Mesothelial cell of epicardium (in vitro differentiated cells): ENCODE measurements at regions not wholly inside any gene's neighbourhood (a gene's known extent, or its start where the extent isn't known, plus 50 kb on each side); places are given as distances from the start of the nearest gene placed in this dataset.

Source experiments
- DNase-seq, 2 experiments: peaks; one replicate each; pipeline ENCODE4 v3.0.0; 2021; ENCODE audit warnings: low spot score in 2 of 2; ENCODE audit not compliant: unreplicated experiment in 2 of 2
- H3K27ac Mint-ChIP-seq: 2 replicates; pipeline ENCODE4 v1.8.0; 2021; ENCODE audit warnings: mixed read lengths
- H3K27me3 Mint-ChIP-seq: 2 replicates; pipeline ENCODE4 v1.8.0; 2021; ENCODE audit warnings: low read depth, mixed read lengths
- H3K36me3 Mint-ChIP-seq: 2 replicates; pipeline ENCODE4 v1.8.0; 2021; ENCODE audit warnings: mixed read lengths
- H3K4me1 Mint-ChIP-seq: 2 replicates; pipeline ENCODE4 v1.8.0; 2021; ENCODE audit warnings: mixed read lengths
- H3K4me3 Mint-ChIP-seq: 2 replicates; pipeline ENCODE4 v1.8.0; 2021; ENCODE audit warnings: mild to moderate bottlenecking, moderate library complexity, mixed read lengths
- H3K9me3 Mint-ChIP-seq: 2 replicates; pipeline ENCODE4 v1.8.0; 2021; ENCODE audit warnings: mixed read lengths
- TF ChIP-seq, protein P1 (sequence below): fragments of 200-600 bp; sonication (generic); IDR thresholded peaks from one replicate; pipeline ENCODE4 v1.5.0; 2021; ENCODE audit warnings: antibody characterized with exemption; ENCODE audit not compliant: unreplicated experiment

- no peak for DNase-seq
- H3K36me3 Mint-ChIP-seq = no peaks in the 10 kb centered on the region
- TF ChIP-seq, protein P1, sequence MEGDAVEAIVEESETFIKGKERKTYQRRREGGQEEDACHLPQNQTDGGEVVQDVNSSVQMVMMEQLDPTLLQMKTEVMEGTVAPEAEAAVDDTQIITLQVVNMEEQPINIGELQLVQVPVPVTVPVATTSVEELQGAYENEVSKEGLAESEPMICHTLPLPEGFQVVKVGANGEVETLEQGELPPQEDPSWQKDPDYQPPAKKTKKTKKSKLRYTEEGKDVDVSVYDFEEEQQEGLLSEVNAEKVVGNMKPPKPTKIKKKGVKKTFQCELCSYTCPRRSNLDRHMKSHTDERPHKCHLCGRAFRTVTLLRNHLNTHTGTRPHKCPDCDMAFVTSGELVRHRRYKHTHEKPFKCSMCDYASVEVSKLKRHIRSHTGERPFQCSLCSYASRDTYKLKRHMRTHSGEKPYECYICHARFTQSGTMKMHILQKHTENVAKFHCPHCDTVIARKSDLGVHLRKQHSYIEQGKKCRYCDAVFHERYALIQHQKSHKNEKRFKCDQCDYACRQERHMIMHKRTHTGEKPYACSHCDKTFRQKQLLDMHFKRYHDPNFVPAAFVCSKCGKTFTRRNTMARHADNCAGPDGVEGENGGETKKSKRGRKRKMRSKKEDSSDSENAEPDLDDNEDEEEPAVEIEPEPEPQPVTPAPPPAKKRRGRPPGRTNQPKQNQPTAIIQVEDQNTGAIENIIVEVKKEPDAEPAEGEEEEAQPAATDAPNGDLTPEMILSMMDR = no peak
- peaks cover 14% of the 10 kb centered on the region for H3K4me1 Mint-ChIP-seq
- H3K27me3 Mint-ChIP-seq = peaks cover 1% of the 10 kb centered on the region
- H3K27ac Mint-ChIP-seq = no peak overlapping the region
- H3K4me3 Mint-ChIP-seq = no peak overlapping the region
- peaks cover 12% of the 10 kb centered on the region for H3K9me3 Mint-ChIP-seq
Observed at GRCh38 chr4:53680168-53680567, 88.9 kb upstream of the LNX1 start.

DNA sequence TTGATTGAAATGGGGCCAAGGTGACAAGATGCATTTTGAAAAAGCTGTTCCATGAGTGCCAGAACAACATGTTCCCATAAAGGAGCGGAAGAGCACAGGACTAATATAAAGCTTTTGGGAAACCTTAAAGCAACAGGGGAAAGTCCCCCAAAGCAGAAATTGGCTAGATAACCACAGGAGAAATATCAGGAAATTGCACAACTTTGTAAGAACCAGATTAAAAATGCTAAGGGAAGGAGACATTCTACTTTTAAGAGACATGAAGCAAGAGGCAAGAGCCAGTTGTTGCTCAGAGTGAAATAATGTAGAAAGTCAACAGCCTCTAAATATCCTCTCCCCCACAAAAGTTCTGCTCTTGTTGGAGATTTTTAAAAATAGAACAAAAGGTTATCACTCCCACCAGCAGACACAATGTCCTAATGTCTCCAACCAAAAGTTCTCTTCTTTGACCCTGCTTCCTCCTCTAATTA is 85.2 kb upstream of the LNX1 start:
- Mint-ChIP-seq H3K4me1 (no peaks in the 10 kb centered on the region), H3K9me3 (peaks cover 12% of the 10 kb centered on the region), H3K4me3 (no peak overlapping the region), H3K27ac (no peak overlapping the region), H3K27me3 (peaks cover 1% of the 10 kb centered on the region), H3K36me3 (no peaks in the 10 kb centered on the region)
- no peak for DNase-seq
- TF ChIP-seq, protein P1 = no peak

DNA sequence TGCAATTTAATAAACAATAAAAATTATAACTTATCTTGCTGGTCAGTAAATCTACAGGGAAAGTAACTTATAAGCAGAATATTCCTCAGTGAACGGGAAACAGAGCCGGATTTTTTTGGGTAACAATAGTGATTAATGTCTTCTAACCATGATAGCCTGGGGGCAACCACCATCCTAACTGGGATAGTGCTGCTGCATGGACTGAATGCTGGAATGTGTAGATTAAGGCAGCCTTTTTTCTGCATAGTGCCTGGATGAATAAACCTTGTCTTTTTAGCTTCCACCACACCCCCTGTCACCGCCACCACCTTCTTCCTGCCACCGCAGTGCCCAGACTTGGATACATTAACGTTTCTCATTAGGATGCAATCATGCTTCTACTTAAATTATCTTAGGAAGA is 83.6 kb upstream of the LNX1 start:
- TF ChIP-seq, protein P1 = no peak
- peaks cover 1% of the 10 kb centered on the region for H3K27me3 Mint-ChIP-seq
- H3K9me3 Mint-ChIP-seq = peaks cover 7% of the 10 kb centered on the region
- DNase-seq = no peak
- no peak overlapping the region for H3K4me3 Mint-ChIP-seq
- no peaks in the 10 kb centered on the region for H3K36me3 Mint-ChIP-seq
- no peaks in the 10 kb centered on the region for H3K4me1 Mint-ChIP-seq
- H3K27ac Mint-ChIP-seq = no peak overlapping the region

DNA sequence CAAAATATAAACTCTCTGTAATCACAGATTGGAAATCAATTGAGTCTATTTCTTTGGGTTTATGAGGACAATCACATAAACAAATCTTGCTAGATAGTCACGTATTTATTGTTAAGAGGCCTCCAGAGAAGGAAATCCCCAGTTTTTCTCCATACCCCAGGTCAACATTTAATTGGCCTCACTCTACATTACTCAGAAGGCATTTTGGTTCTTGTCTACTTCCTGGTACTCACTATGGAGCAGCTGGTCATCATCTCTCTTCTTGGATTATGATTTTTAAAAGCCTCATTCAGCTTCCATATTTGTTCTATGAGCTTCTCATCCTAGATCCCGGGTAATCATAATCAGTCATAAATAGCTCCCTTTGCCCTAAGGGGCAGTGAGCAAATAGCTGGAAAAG is 81.6 kb upstream of the LNX1 start:
- H3K4me3 Mint-ChIP-seq = no peak overlapping the region
- peaks cover 1% of the 10 kb centered on the region for H3K27me3 Mint-ChIP-seq
- no peaks in the 10 kb centered on the region for H3K4me1 Mint-ChIP-seq
- no peaks in the 10 kb centered on the region for H3K36me3 Mint-ChIP-seq
- no peak overlapping the region for H3K27ac Mint-ChIP-seq
- H3K9me3 Mint-ChIP-seq = peaks cover 14% of the 10 kb centered on the region
- TF ChIP-seq, protein P1 = no peak
- DNase-seq = no peak

DNA sequence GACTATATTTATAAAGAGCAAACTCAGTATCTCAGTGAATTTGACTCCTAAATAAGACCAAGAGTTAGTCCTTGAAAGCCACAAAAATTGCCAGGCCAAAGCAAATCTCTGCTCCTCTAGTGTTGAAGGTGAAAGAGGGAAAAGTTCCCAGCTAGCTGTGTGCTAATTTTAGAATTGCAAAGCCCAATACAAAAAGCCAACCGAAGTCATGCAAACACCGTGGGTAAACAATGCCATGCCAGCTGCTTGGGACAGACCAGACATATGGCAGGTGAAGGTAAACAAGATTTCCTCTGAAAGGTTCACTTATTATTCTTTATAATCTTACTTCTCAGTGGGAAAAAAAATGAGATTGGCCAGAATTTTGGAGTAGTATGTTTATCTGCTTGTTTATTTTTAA is 80.5 kb upstream of the LNX1 start:
- no peaks in the 10 kb centered on the region for H3K27me3 Mint-ChIP-seq
- peaks cover 20% of the 10 kb centered on the region for H3K9me3 Mint-ChIP-seq
- TF ChIP-seq, protein P1 = no peak
- H3K27ac Mint-ChIP-seq = no peak overlapping the region
- no peak for DNase-seq
- no peaks in the 10 kb centered on the region for H3K36me3 Mint-ChIP-seq
- H3K4me1 Mint-ChIP-seq = no peaks in the 10 kb centered on the region
- no peak overlapping the region for H3K4me3 Mint-ChIP-seq

DNA sequence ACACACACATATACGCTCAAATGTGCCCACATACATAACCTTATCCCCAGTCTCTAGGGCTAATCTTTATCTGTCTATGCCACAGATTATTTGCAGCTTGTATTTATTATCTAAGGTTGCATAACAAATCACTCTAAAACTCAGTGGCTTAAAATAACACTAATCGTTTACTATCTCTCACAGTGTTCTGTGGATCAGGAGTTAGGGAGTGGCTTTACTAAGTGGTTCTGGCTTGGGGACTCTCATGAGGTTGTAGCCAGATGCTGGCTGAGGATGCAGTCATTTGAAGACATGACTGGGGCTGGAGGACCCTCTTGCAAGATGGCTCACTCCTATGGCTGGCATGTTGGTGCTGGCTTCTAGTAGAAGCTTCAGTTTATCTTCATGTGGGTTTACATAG is 68.5 kb upstream of the LNX1 start:
- H3K36me3 Mint-ChIP-seq = no peaks in the 10 kb centered on the region
- DNase-seq = no peak
- no peaks in the 10 kb centered on the region for H3K27me3 Mint-ChIP-seq

More for the DNA sequence above, 68.5 kb upstream of the LNX1 start:
- TF ChIP-seq, protein P1 = no peak
- no peak overlapping the region for H3K4me3 Mint-ChIP-seq
- H3K27ac Mint-ChIP-seq = no peak overlapping the region
- H3K9me3 Mint-ChIP-seq = peaks cover 10% of the 10 kb centered on the region
- H3K4me1 Mint-ChIP-seq = peaks cover 13% of the 10 kb centered on the region
